OCI-LY7 (cell line): ENCODE measurements at regions not wholly inside any gene's neighbourhood (a gene's known extent, or its start where the extent isn't known, plus 50 kb on each side); places are given as distances from the start of the nearest gene placed in this dataset.
"Not testable (repeated sequence)": the region's sequence is repeated elsewhere in the genome, so short reads cannot be mapped to it uniquely, and the experiment has no call there.

Experiments used
- BruUV-seq: library from RNA; stranded (reverse); fragments of 400-500 nt; replicated peaks from 2 replicates; lab custom pipeline; 2021; lab: Mats Ljungman, UMichigan
- CTCF ChIA-PET: fragments of 300-600 bp; sonication (Branson Sonifier 250); formaldehyde crosslinking; loops from one replicate; lab custom pipeline; 2022; ENCODE audit warnings: antibody characterized with exemption; ENCODE audit not compliant: unreplicated experiment; lab: Charles Lee
- POLR2A ChIA-PET: fragments of 300-600 bp; sonication (Branson Sonifier 250); formaldehyde crosslinking; loops from one replicate; lab custom pipeline; 2022; ENCODE audit warnings: antibody characterized with exemption; lab: Charles Lee
- DNase-seq: peaks from one replicate; pipeline ENCODE4 v3.0.0-alpha.2; 2015; ENCODE audit warnings: low spot score
- H2AFZ ChIP-seq: fragments of 200-600 bp; sonication (generic), shearing (Covaris generic); 2 replicates; pipeline ENCODE4 v1.6.1; 2014; ENCODE audit warnings: mild to moderate bottlenecking, antibody characterized with exemption, low read length, moderate library complexity
- H3K27ac ChIP-seq: fragments of 200-600 bp; sonication (generic); 2 replicates; pipeline ENCODE4 v1.5.1; 2014; ENCODE audit warnings: mixed run types, low read depth, mild to moderate bottlenecking, moderate library complexity, low read length, inconsistent platforms; ENCODE audit not compliant: poor library complexity, severe bottlenecking
- H3K36me3 ChIP-seq: fragments of 200-600 bp; sonication (generic); 2 replicates; pipeline ENCODE4 v1.6.1; 2014; ENCODE audit warnings: mild to moderate bottlenecking, antibody characterized with exemption, low read length, moderate library complexity, mixed read lengths; ENCODE audit not compliant: insufficient read depth
- H3K4me1 ChIP-seq: fragments of 200-600 bp; sonication (generic); 2 replicates; pipeline ENCODE4 v1.5.1; 2014; ENCODE audit warnings: mild to moderate bottlenecking, low read length; ENCODE audit not compliant: insufficient read depth, poor library complexity, severe bottlenecking
- H3K4me2 ChIP-seq: fragments of 200-600 bp; sonication (generic); 2 replicates; pipeline ENCODE4 v1.6.1; 2014; ENCODE audit warnings: mild to moderate bottlenecking, low read length
- H3K4me3 ChIP-seq: fragments of 200-600 bp; sonication (generic); 2 replicates; pipeline ENCODE4 v1.5.1; 2014; ENCODE audit warnings: mild to moderate bottlenecking, low read depth, low read length; ENCODE audit not compliant: poor library complexity, severe bottlenecking
- H3K79me2 ChIP-seq: fragments of 200-600 bp; sonication (generic); 2 replicates; pipeline ENCODE4 v1.6.1; 2016; ENCODE audit warnings: low read depth, mild to moderate bottlenecking, low read length, moderate library complexity, mixed read lengths; ENCODE audit not compliant: insufficient read depth
- H3K9me2 ChIP-seq: fragments of 200-600 bp; sonication (generic); 2 replicates; pipeline ENCODE4 v1.6.1; 2016; ENCODE audit warnings: mild to moderate bottlenecking, low read length, mixed read lengths; ENCODE audit not compliant: insufficient read depth
- H3K9me3 ChIP-seq: fragments of 200-600 bp; sonication (generic); 2 replicates; pipeline ENCODE4 v1.6.1; 2014; ENCODE audit warnings: mild to moderate bottlenecking, mixed run types, low read length, mixed read lengths
- H4K20me1 ChIP-seq: fragments of 200-600 bp; sonication (generic); 2 replicates; pipeline ENCODE4 v1.6.1; 2014; ENCODE audit warnings: mild to moderate bottlenecking, antibody characterized with exemption, low read length, moderate library complexity, mixed read lengths; ENCODE audit not compliant: insufficient read depth
- EZH2phosphoT487 ChIP-seq: fragments of 200-600 bp; sonication (generic); IDR thresholded peaks from 2 replicates; pipeline ENCODE4 v1.6.1; 2018; ENCODE audit warnings: low read depth, borderline replicate concordance, mild to moderate bottlenecking, mixed run types, antibody characterized with exemption, low read length, moderate library complexity, mixed read lengths
- intact Hi-C: fragments of 100-400 bp; cut with micrococcal nuclease; formaldehyde crosslinking; loops from one replicate; pipeline ENCODE4 v1.10.0; 2022; ENCODE audit not compliant: unreplicated experiment
- TF ChIP-seq, protein P1 (sequence below): fragments of 200-600 bp; sonication (generic); conservative IDR thresholded peaks from 2 replicates; pipeline ENCODE4 v1.5.1; 2014; ENCODE audit warnings: mild to moderate bottlenecking, antibody characterized with exemption, low read length, moderate library complexity, mixed read lengths

DNA sequence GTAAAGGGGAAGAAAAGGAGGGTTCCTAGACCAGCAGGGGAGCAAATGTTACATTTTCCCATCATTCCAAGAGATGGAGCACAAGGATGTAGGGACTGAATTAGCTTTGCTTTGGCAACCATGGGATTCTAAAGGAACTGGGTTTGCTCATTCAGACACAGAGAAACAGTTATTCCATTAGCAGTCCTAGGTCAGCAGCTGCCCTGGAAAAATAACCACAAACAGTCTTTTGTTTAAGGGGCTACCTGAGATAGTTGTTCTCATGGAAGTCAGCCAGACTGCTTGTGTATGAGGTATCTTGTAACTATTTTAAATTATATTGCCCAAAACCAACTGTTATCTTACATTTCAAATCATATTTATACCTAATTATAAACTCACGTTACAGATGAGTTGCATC, 58.4 kb upstream of the VCAM1 start:
- Histone ChIP-seq H3K9me2 (no peaks in the 10 kb centered on the region), H3K4me2 (no peak overlapping the region), H3K79me2 (no peaks in the 10 kb centered on the region), H3K27ac (no peak overlapping the region), H3K9me3 (no peaks in the 10 kb centered on the region), H3K4me1 (no peaks in the 10 kb centered on the region), H3K4me3 (no peak overlapping the region), H2AFZ (no peak overlapping the region), H3K36me3 (no peaks in the 10 kb centered on the region), H4K20me1 (no peaks in the 10 kb centered on the region)
- ChIA-PET CTCF (no interaction called here), POLR2A (interaction anchor here (1.3 kb wide), 1 partner anchor 15 kb away, joined by 4 read pairs; no protein-coding TSS in a partner anchor)
- intact Hi-C loops = no loop called here
- no peak for DNase-seq
- TF ChIP-seq, protein P1, sequence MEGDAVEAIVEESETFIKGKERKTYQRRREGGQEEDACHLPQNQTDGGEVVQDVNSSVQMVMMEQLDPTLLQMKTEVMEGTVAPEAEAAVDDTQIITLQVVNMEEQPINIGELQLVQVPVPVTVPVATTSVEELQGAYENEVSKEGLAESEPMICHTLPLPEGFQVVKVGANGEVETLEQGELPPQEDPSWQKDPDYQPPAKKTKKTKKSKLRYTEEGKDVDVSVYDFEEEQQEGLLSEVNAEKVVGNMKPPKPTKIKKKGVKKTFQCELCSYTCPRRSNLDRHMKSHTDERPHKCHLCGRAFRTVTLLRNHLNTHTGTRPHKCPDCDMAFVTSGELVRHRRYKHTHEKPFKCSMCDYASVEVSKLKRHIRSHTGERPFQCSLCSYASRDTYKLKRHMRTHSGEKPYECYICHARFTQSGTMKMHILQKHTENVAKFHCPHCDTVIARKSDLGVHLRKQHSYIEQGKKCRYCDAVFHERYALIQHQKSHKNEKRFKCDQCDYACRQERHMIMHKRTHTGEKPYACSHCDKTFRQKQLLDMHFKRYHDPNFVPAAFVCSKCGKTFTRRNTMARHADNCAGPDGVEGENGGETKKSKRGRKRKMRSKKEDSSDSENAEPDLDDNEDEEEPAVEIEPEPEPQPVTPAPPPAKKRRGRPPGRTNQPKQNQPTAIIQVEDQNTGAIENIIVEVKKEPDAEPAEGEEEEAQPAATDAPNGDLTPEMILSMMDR = no peak
- TF ChIP-seq EZH2phosphoT487 = no peak
- no TSS peak for BruUV-seq

DNA sequence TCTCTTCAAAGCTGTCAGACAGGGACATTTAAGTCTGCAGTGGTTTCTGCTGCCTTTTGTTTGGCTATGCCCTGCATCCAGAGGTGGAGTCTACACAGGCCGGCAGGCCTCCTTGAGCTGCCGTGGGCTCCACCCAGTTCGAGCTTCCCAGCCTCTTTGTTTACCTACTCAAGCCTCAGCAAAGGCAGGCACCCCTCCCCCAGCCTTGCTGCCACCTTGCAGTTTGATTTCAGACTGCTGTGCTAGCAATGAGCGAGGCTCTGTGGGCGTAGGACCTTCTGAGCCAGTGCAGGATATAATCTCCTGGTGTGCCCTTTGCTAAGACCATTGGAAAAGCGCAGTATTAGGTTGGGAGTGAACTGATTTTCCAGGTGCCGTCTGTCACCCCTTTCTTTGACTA, 51.0 kb upstream of the VCAM1 start:
- H3K4me1 ChIP-seq, H4K20me1 ChIP-seq, BruUV-seq, H3K36me3 ChIP-seq, H3K4me3 ChIP-seq, H3K9me3 ChIP-seq, H3K9me2 ChIP-seq, H3K4me2 ChIP-seq, POLR2A ChIA-PET, intact Hi-C loops, H3K27ac ChIP-seq, CTCF ChIA-PET, DNase-seq, H3K79me2 ChIP-seq, H2AFZ ChIP-seq: not testable (repeated sequence)
